Astrocyte of the spinal cord (primary cell): ENCODE measurements at regions not wholly inside any gene's neighbourhood (a gene's known extent, or its start where the extent isn't known, plus 50 kb on each side); places are given as distances from the start of the nearest gene placed in this dataset.

Experiments
- DNase-seq: peaks from one replicate; pipeline ENCODE4 v3.0.0; 2011; ENCODE audit warnings: low read depth, low spot score
- H3K4me3 ChIP-seq: 2 replicates; pipeline ENCODE4 v1.5.1; 2011; ENCODE audit warnings: low read depth, mild to moderate bottlenecking, low read length, moderate library complexity
- in situ Hi-C: cut with HindIII; loops from 2 replicates; pipeline ENCODE4 v1.10.0; 2017; ENCODE audit warnings: low sequenced_read_pairs
- TF ChIP-seq, protein P1 (sequence below): IDR thresholded peaks from 2 replicates; pipeline ENCODE4 v1.5.1; 2012; ENCODE audit warnings: low read depth, mild to moderate bottlenecking, low read length, inconsistent platforms

DNA sequence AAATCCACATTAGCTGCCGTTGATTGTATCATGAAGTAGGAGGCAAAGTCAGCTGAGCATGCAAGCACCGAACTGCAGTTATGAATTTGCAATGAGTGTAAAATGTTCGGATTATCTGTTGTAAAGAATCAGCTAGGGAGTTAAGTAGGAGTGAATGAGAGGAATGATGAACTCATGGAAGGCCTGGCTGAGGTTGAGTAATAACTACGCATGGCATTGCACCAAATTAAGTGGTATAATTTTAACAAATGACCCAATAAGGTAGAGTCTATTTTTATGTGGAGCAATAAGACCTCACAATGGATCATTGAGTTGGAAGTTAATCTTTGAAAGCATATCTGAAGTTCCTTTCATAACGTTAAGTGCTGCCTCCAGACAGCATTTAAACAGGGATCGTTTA, 288.2 kb upstream of the CHST9 start:
- no peak overlapping the region for H3K4me3 ChIP-seq
- DNase-seq = no peak
- in situ Hi-C loops = no loop called here
- TF ChIP-seq, protein P1, sequence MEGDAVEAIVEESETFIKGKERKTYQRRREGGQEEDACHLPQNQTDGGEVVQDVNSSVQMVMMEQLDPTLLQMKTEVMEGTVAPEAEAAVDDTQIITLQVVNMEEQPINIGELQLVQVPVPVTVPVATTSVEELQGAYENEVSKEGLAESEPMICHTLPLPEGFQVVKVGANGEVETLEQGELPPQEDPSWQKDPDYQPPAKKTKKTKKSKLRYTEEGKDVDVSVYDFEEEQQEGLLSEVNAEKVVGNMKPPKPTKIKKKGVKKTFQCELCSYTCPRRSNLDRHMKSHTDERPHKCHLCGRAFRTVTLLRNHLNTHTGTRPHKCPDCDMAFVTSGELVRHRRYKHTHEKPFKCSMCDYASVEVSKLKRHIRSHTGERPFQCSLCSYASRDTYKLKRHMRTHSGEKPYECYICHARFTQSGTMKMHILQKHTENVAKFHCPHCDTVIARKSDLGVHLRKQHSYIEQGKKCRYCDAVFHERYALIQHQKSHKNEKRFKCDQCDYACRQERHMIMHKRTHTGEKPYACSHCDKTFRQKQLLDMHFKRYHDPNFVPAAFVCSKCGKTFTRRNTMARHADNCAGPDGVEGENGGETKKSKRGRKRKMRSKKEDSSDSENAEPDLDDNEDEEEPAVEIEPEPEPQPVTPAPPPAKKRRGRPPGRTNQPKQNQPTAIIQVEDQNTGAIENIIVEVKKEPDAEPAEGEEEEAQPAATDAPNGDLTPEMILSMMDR = no peak

DNA sequence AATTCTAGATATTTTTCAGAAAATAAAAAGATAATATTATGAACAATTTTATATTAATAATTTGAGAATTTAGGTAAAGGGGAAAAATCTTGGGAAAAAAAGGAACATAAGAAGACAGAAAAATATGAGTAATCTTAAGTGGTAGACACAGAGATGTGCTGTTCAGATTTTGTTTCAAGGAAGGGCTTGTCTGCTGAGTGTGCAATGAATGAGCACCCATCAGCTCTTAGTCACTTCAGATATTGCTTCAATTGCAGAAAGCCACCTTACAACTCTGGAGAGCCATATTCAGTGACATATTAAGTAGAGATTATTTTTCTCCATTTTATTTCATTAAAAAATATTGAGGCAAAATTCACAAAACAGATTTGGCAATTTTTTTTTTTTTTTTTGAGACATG, 282.0 kb upstream of the CHST9 start:
- DNase-seq = no peak
- no peak overlapping the region for H3K4me3 ChIP-seq
- in situ Hi-C loops = no loop called here
- TF ChIP-seq, protein P1 = no peak

DNA sequence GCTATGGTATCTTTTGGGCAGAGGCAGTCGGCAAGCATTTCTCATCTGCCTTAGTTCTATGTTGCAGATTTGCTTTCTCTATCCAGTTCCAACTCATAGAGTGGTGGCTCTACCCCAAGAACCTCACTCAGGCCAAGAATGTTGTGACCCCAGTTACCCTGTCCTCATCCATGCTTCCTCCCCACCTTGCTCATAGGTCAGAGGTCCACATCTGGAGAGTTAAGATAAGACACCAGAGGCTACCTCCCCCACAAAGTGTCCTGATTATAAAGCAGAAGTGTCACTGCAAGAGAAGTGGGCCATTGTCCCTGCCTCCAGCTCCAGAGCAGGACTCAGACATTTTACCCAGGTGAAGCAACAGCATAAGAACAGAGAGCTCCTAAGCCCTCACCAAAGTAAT, 276.8 kb upstream of the CHST9 start:
- in situ Hi-C loops = no loop called here
- no peak for DNase-seq
- H3K4me3 ChIP-seq = no peak overlapping the region
- TF ChIP-seq, protein P1 = no peak

DNA sequence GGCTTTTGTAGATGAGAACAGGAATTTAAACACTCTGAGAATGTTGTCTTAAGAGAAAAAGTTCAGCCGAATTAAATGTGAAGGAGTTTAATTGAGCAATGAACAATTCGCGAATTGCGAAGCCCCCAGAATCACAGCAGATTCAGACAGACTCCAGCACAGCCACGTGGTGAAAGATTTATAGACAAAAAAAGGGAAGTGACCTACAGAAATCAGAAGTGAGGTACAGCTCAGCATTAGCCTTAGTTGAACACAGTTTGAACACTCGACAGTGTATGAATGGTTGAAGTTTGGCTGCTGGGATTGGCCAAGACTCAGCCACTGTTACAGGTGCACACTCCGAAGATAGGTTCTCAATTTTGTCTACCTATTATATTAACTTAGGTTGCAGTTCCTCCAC, 264.0 kb upstream of the CHST9 start:
- no peak overlapping the region for H3K4me3 ChIP-seq
- no peak for DNase-seq
- in situ Hi-C loops = no loop called here
- TF ChIP-seq, protein P1 = no peak

DNA sequence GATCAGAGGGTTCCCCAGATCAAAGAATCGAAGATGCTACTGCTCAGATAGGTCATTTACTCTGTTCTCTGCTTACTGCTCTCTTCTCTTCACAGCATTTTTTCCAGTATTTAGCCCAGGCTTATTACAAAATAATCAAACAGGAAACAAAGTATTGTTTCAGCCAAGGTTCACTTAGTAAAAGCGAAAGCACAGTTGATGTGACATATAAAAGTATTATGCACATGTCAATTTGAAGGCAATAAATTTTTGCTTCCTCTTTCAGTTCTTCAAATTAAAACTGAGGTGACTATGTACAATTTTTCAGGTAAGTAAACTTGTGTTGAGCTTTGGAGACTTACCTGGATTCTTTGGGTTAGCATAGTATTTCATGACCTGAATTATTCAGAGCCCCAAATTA, 262.8 kb upstream of the CHST9 start:
- in situ Hi-C loops = no loop called here
- TF ChIP-seq, protein P1 = no peak
- no peak for DNase-seq
- H3K4me3 ChIP-seq = no peak overlapping the region

DNA sequence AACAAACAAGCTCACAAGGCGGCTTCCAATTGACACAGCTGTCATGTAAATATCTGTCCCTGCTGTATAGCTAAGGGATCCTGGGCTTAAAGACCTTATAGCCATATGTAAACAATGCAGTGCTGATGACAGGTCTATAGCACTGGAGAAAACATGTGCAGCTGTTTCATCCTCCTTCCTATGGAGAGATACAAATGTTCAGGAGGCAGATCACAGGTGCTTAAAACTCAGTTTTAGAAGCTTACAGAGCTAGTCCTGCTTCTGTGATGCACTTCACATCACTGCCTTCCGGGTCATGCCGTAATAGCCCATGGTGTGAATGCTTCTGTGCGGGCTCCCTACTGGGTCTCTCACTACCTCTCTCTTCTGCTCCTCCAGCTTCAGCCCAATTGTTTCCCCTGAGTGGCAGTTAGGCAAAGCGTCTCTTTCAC, 262.4 kb upstream of the CHST9 start:
- in situ Hi-C loops = no loop called here
- no peak overlapping the region for H3K4me3 ChIP-seq
- no peak for DNase-seq
- TF ChIP-seq, protein P1 = no peak

DNA sequence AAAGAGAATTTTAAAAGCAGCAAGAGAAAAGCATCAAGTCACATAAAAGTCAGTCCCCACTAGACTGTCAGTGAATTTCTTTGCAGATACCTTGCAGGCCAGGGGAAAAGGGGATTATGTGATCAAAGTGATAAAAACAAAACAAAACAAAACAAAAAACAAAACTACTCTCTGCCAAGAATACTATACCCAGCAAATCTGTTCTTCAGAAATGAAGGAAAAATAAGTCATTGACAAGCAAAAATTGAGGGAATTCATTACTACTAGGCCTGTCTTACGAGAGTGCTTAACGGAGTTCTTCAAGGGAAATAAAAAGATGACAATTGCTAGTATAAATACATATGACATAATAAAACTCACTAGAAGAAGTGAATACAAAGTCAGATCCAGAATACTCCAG, 245.5 kb upstream of the CHST9 start:
- in situ Hi-C loops = no loop called here
- TF ChIP-seq, protein P1 = no peak
- DNase-seq = no peak
- no peak overlapping the region for H3K4me3 ChIP-seq
